ENCODE measurements at regions not wholly inside any gene's neighbourhood (a gene's known extent, or its start where the extent isn't known, plus 50 kb on each side); places are given as distances from the start of the nearest gene placed in this dataset.

DNA sequence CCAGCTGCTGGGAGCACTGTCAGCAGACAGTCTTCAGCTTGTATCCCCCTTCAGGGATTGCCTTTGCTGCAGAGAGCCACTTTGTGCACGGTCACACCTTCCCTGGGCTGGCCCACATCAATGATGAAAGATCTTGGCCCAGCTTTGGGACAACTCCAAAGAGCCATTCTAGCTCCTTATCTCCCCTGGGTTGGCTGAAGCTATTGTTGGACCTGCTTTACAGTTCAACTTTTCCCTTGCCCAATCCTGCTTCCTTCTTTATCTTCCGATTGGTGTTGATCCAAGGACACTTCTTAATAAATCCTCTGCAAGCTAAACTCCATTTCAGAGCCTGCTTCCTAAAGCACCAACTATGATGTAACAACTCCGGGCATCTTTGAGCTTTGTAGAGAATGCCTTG, 466.4 kb downstream of the KLF12 start:
- in situ Hi-C loops (cut with MboI; ENCODE audit: low pct_unique_long_range_greater_than_20kb, low sequenced_read_pairs, unreplicated experiment): no loop called here
- DNase-seq (ENCODE audit: low spot score): no peak

GRCh38 chr13:73665261-73665660, 468.9 kb downstream of the KLF12 start:
- in situ Hi-C loops (cut with MboI; ENCODE audit: low pct_unique_long_range_greater_than_20kb, low sequenced_read_pairs, unreplicated experiment): no loop called here
- TF ChIP-seq, protein P1, sequence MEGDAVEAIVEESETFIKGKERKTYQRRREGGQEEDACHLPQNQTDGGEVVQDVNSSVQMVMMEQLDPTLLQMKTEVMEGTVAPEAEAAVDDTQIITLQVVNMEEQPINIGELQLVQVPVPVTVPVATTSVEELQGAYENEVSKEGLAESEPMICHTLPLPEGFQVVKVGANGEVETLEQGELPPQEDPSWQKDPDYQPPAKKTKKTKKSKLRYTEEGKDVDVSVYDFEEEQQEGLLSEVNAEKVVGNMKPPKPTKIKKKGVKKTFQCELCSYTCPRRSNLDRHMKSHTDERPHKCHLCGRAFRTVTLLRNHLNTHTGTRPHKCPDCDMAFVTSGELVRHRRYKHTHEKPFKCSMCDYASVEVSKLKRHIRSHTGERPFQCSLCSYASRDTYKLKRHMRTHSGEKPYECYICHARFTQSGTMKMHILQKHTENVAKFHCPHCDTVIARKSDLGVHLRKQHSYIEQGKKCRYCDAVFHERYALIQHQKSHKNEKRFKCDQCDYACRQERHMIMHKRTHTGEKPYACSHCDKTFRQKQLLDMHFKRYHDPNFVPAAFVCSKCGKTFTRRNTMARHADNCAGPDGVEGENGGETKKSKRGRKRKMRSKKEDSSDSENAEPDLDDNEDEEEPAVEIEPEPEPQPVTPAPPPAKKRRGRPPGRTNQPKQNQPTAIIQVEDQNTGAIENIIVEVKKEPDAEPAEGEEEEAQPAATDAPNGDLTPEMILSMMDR (IDR thresholded peaks at IDR 0.05; ENCODE audit: extremely low read depth, insufficient read depth, missing control alignments): no peak
- no peak for DNase-seq (ENCODE audit: low spot score)

More for the DNA sequence above, 466.4 kb downstream of the KLF12 start:
- TF ChIP-seq, protein P1 (IDR thresholded peaks at IDR 0.05; ENCODE audit: extremely low read depth, insufficient read depth, missing control alignments): no peak

- TF ChIP-seq, protein P1 (IDR thresholded peaks at IDR 0.05; ENCODE audit: extremely low read depth, insufficient read depth, missing control alignments): no peak
- no peak for DNase-seq (ENCODE audit: low spot score)
- in situ Hi-C loops (cut with MboI; ENCODE audit: low pct_unique_long_range_greater_than_20kb, low sequenced_read_pairs, unreplicated experiment): no loop called here
Observed at GRCh38 chr13:73664851-73665250, 469.4 kb downstream of the KLF12 start.

GRCh38 chr13:73662833-73663232, 471.4 kb downstream of the KLF12 start:
- in situ Hi-C loops (cut with MboI; ENCODE audit: low pct_unique_long_range_greater_than_20kb, low sequenced_read_pairs, unreplicated experiment): no loop called here
- TF ChIP-seq, protein P1 (IDR thresholded peaks at IDR 0.05; ENCODE audit: extremely low read depth, insufficient read depth, missing control alignments): no peak
- DNase-seq (ENCODE audit: low spot score): no peak

- no peak for DNase-seq (ENCODE audit: low spot score)
- in situ Hi-C loops (cut with MboI; ENCODE audit: low pct_unique_long_range_greater_than_20kb, low sequenced_read_pairs, unreplicated experiment): no loop called here
- TF ChIP-seq, protein P1 (IDR thresholded peaks at IDR 0.05; ENCODE audit: extremely low read depth, insufficient read depth, missing control alignments): no peak
Observed at GRCh38 chr13:73661687-73662425, 472.3 kb downstream of the KLF12 start.

DNA sequence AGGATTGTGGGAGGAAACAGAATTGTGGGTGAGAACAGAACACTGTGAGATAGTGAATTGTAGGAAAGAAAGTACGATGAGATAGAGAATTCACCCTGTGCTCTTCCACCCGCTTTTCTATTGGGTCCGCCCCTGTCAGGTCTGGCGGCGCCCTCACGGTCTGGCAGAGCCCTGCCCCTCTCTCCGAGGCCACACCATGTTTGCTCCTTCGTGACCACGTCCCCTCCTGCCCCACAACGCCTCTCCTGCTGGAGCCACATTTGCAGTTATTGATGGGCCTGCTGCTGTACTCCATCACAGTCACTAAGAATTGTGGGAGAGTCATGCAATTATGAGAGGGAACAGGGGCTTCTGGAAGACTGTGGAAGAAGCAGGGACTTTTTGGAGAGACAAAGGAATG, 473.1 kb downstream of the KLF12 start:
- no peak for DNase-seq (ENCODE audit: low spot score)
- TF ChIP-seq, protein P1 (IDR thresholded peaks at IDR 0.05; ENCODE audit: extremely low read depth, insufficient read depth, missing control alignments): no peak
- in situ Hi-C loops (cut with MboI; ENCODE audit: low pct_unique_long_range_greater_than_20kb, low sequenced_read_pairs, unreplicated experiment): no loop called here
